Natural killer cell treated with Interleukin-12 subunit alpha and Interleukin-12 subunit beta and Interleukin-15 and Interleukin-18, amount 100 ng/mL, for 72 hours (primary cell): ENCODE measurements at regions not wholly inside any gene's neighbourhood (a gene's known extent, or its start where the extent isn't known, plus 50 kb on each side); places are given as distances from the start of the nearest gene placed in this dataset.
"Not testable (repeated sequence)": the region's sequence is repeated elsewhere in the genome, so short reads cannot be mapped to it uniquely, and the experiment has no call there.

Experiments used
- ATAC-seq, 2 donors: fragments of 150-1000 bp; cut with Tn5 transposase in 1 of 2; sonication (Bioruptor Pico), chemical (Tn5 transposase) in 1 of 2; 2 replicates each; pipeline ENCODE4 v1.10.0; 2021
- DNase-seq: peaks from one replicate; pipeline ENCODE4 v3.0.0; 2022; ENCODE audit warnings: low spot score
- H3K27ac Mint-ChIP-seq, 2 donors: 1 replicate in 1 of 2; 2 replicates in 1 of 2; pipeline ENCODE4 v1.8.0; 2022; ENCODE audit warnings: mixed read lengths in 2 of 2, mild to moderate bottlenecking in 1 of 2, moderate library complexity in 1 of 2
- H3K27me3 Mint-ChIP-seq, 2 donors: 1 replicate in 1 of 2; 2 replicates in 1 of 2; pipeline ENCODE4 v1.8.0; 2022; ENCODE audit warnings: mixed read lengths in 2 of 2
- H3K36me3 Mint-ChIP-seq: one replicate; pipeline ENCODE4 v1.8.0; 2022; ENCODE audit warnings: mixed read lengths
- H3K4me1 Mint-ChIP-seq, 2 donors: 1 replicate in 1 of 2; 2 replicates in 1 of 2; pipeline ENCODE4 v1.8.0; 2022; ENCODE audit warnings: low read depth in 2 of 2, mixed read lengths in 2 of 2, mild to moderate bottlenecking in 1 of 2
- H3K4me3 Mint-ChIP-seq: one replicate; pipeline ENCODE4 v1.8.0; 2022; ENCODE audit warnings: mixed read lengths
- H3K9me3 Mint-ChIP-seq: 2 replicates; pipeline ENCODE4 v1.8.0; 2022; ENCODE audit warnings: mixed read lengths

DNA sequence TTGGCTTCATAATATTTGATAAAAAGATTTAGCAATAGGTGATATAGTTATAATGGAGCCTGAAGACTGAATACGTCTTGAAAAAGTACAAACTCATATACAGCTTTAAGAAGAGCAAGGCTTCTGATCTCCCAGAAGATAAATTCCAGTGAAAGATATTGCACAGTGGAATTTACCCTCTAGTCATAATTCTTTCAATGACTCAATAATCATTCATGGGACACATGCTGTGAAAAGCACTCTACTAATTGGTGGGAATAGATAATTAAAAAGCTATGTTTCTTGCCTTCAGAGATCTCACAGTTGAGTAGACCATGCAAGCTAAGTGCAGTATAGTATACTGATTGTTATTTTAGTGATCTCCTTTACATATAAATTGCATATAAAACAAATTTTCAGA is 538.6 kb upstream of the CYLC2 start:
- ATAC-seq (no peak), DNase-seq (no peak)
- H3K27me3 Mint-ChIP-seq, result no peaks in the 10 kb centered on the region
- no peaks in the 10 kb centered on the region for H3K36me3 Mint-ChIP-seq
- no peak overlapping the region for H3K4me3 Mint-ChIP-seq
- peaks cover 24% of the 10 kb centered on the region for H3K9me3 Mint-ChIP-seq
- H3K4me1 Mint-ChIP-seq, result no peaks in the 10 kb centered on the region
- no peak overlapping the region for H3K27ac Mint-ChIP-seq

DNA sequence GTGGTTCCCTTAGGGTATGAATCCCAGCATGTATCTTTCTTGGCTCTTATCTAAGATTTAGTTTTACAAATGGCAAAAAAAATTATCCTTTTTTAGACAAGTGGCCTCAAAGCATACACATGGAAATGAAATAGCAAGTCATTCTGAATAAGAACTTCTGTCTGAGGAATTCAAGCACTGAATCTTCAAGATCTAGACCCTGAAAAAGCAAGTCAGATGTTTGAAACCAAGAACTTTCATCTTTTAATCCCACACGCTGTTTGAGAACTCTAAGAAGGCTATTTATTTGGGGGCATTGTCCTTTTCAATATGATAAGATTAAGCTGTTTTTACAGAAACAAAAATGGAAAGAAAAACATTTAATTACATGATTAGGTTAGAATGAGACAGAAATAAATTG is 549.2 kb upstream of the CYLC2 start:
- Mint-ChIP-seq H3K27me3 (no peaks in the 10 kb centered on the region), H3K9me3 (peaks cover 17% of the 10 kb centered on the region), H3K4me3 (no peak overlapping the region), H3K4me1 (no peaks in the 10 kb centered on the region), H3K36me3 (peaks cover 11% of the 10 kb centered on the region), H3K27ac (no peak overlapping the region)
- DNase-seq (no peak), ATAC-seq (no peak)

DNA sequence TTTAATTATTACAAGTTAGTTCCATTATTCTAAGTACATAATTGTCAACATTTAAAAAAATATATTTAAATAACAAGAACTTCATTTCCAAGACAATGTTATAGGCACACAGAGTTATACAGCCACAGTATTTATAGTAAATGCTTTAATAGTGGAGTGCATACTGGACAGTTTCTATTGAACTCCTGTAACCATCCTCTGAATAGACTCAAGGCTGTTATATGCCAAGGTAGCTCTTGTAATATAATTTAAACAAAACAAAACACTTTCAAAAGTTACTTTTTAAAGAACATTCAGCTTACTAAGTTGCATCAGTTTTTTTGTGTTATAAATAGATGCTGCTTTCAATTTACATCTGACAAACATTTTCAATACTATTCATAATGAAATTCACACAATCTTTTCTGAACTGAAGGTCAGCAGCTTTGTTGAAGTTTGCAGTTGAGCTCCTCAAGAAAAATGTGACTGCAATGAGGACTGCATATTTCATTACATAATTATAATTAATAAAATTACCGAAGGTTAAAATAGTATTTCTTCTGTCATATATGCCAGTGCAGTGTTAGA is 549.9 kb upstream of the CYLC2 start:
- H3K27ac Mint-ChIP-seq, result no peak overlapping the region
- DNase-seq (no peak), ATAC-seq (no peak)
- peaks cover 11% of the 10 kb centered on the region for H3K36me3 Mint-ChIP-seq
- H3K9me3 Mint-ChIP-seq, result peaks cover 13% of the 10 kb centered on the region
- H3K4me3 Mint-ChIP-seq, result no peak overlapping the region
- H3K27me3 Mint-ChIP-seq, result no peaks in the 10 kb centered on the region
- H3K4me1 Mint-ChIP-seq, result no peaks in the 10 kb centered on the region

DNA sequence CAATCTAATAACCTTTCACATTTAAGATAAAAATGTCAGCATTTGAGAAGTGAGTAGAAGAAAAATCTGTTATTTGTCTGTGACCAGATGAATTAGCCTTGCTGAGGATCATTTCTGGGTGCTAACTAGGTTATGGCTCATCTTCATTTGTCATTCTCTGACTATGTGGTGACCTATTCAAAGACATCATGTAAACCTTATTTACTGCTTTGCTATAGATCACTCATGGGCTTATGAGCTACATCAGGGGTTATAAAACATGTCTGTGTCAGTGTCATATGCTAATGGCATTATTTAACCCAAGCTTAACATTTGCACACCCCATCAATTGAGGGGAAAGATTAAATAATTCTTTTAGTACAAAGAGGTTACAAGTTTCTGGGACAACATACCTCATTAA is 555.5 kb upstream of the CYLC2 start:
- Mint-ChIP-seq H3K4me1 (no peaks in the 10 kb centered on the region), H3K27me3 (no peaks in the 10 kb centered on the region), H3K4me3 (no peak overlapping the region), H3K36me3 (no peaks in the 10 kb centered on the region), H3K9me3 (peaks cover 12% of the 10 kb centered on the region), H3K27ac (no peak overlapping the region)
- no peak for ATAC-seq
- DNase-seq, result no peak

DNA sequence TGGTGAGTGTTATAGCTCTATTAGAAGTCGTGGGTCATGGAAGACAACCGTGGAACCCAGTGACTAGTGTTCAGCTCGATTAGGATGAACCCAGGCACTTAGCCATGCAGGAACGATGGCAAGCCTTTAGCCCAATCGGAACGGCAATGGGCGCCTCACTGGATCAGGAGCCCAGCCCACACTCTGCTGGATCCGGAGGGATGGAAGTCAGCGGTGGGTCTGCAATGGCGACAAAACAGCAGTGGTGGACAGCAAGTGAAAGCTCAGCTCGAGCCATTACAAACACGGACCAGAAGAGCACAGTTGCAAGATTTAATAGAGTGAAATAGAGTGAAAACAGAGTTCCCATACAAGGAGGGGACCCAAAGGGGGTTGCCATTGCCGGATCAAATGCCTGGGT is 558.5 kb upstream of the CYLC2 start:
- H3K27me3 Mint-ChIP-seq, H3K4me3 Mint-ChIP-seq, H3K27ac Mint-ChIP-seq, H3K4me1 Mint-ChIP-seq, H3K36me3 Mint-ChIP-seq, DNase-seq, ATAC-seq: not testable (repeated sequence)
- peaks cover 12% of the 10 kb centered on the region for H3K9me3 Mint-ChIP-seq

DNA sequence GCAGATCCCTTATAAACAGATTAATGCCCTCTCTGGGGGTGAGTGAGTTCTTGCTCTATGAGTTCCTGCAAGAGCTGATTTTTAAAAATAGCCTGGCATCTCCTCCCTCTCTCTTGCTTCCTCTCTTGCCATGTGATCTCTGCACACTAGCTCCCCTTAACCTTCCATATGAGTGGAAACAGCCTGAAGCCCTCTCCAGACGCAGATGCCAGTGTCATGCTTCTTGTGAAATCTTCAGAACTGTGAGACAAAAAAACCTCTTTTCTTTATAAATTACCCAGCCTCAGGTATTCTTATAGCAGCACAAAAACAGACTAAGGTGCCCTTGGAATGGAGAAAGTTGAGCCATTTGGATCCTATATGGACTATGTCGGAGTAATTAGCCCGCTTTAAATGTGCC is 559.7 kb upstream of the CYLC2 start:
- Mint-ChIP-seq H3K4me3 (no peak overlapping the region), H3K4me1 (no peaks in the 10 kb centered on the region), H3K9me3 (peaks cover 12% of the 10 kb centered on the region), H3K36me3 (no peaks in the 10 kb centered on the region), H3K27me3 (no peaks in the 10 kb centered on the region), H3K27ac (no peak overlapping the region)
- no peak for DNase-seq
- ATAC-seq, result no peak

DNA sequence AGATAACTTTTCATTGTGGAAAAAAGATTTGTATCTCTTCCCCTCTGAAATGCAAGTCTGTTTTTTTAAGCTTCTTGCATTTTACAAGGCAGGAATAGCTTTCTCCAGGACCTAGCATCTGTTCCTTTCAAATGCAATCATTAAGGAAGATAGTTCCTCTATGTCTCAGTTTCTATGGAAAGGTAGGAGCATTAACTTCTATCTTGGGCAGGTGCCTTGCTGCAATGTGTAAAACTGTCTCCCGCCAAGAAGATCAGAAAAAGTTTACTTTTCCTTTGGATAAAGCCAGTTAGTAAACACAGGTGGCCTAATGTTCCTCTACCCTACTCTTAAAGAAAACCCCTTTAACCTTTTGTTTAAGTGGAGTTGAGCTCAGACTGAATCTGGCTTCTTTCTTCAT is 560.6 kb upstream of the CYLC2 start:
- Mint-ChIP-seq H3K27me3 (no peaks in the 10 kb centered on the region), H3K36me3 (no peaks in the 10 kb centered on the region), H3K27ac (no peak overlapping the region), H3K9me3 (peaks cover 12% of the 10 kb centered on the region), H3K4me3 (no peak overlapping the region), H3K4me1 (no peaks in the 10 kb centered on the region)
- ATAC-seq, result no peak
- DNase-seq, result no peak

DNA sequence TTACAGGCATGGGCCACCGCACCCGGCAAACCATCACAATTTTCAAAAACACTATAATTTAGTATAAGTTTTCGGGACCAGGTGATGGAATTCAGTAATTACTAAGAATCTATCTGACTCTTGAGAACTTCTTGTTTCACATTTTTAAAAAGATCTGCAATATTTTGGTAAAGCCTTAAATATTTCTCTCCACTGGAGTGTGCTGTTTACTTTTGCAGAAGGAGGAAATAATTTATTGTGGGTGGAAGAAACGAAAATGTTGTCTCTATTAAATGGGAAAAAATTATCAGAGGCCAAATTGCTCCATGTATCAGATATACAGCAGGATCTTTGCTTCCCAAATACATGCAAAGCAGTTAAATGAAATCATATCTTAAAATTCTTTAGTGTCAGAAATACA is 566.8 kb upstream of the CYLC2 start:
- H3K27me3 Mint-ChIP-seq, result no peaks in the 10 kb centered on the region
- no peaks in the 10 kb centered on the region for H3K36me3 Mint-ChIP-seq
- H3K4me1 Mint-ChIP-seq, result no peaks in the 10 kb centered on the region
- no peak overlapping the region for H3K27ac Mint-ChIP-seq
- H3K9me3 Mint-ChIP-seq, result peaks cover 8% of the 10 kb centered on the region
- H3K4me3 Mint-ChIP-seq, result no peak overlapping the region
- DNase-seq (no peak), ATAC-seq (no peak)

DNA sequence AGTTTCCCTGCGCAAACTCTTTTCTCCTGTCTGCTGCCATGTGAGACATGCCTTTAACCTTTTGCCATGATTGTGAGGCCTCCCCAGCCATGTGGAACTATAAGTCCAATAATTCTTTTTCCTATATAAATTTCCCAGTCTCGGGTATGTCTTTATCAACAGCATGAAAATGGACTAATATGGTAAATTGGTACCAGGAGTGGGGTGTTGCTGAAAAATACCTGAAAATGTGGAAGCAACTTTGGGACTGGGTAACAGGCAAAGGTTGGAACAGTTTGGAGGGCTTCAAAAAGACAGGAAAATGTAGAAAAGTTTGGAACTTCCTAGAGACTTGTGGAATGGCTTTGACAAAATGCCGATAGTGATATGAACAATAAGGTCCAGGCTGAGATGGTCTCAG is 578.9 kb upstream of the CYLC2 start:
- Mint-ChIP-seq H3K9me3 (peaks cover 10% of the 10 kb centered on the region), H3K36me3 (peaks cover 11% of the 10 kb centered on the region)
- H3K4me1 Mint-ChIP-seq, H3K27ac Mint-ChIP-seq, DNase-seq, H3K4me3 Mint-ChIP-seq, ATAC-seq, H3K27me3 Mint-ChIP-seq: not testable (repeated sequence)

DNA sequence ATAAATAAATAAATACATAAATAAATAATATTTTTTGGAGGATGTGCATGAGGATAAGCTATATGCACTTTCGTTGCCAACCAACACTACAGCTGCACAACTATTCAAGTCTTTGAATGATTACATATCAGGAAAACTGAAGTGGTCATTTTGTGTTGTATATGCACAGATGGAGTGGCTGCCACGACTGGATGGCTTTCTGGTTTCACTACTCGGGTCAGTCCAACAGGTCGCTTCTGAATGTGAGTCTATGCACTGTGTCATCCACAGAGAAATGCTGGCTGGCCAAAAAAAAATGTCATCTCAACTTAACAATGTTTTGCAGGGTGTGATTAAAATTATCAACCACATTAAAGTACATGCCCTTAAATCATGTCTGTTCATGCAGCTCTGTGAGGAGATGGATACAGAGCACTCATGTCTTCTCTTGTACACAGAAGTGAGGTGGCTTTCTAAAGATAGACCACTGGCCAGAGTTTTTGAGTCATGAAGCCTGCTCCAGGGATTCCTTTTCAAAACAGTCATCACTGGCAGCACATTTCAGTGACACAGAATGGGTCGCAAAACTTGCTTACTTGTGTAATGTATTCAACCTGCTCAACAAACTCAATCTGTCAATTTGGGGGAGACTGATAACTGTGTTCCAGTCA is 589.8 kb upstream of the CYLC2 start:
- H3K4me3 Mint-ChIP-seq, result no peak overlapping the region
- no peaks in the 10 kb centered on the region for H3K4me1 Mint-ChIP-seq
- DNase-seq, result no peak
- H3K9me3 Mint-ChIP-seq, result peaks cover 13% of the 10 kb centered on the region
- no peak for ATAC-seq
- H3K27me3 Mint-ChIP-seq, result no peaks in the 10 kb centered on the region
- peaks cover 4% of the 10 kb centered on the region for H3K36me3 Mint-ChIP-seq
- H3K27ac Mint-ChIP-seq, result no peak overlapping the region

DNA sequence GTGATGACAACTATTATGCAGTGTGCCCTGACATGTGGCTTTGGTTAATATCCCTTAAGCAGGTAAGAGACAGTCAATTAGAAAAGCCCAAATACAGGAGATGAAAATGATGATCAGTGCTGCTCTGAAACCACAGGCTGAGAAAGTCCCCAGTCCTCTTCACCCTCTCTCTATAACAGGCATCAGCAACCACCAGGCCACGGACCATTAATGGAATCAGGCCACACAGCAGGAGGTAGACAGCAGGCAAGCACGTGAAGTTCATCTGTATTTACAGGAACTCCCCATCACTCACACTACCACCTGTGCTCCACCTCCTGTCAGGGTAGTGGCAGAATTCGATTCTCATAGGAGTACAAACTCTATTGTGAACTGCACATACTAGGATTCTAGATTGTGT is 591.6 kb upstream of the CYLC2 start:
- DNase-seq, result no peak
- Mint-ChIP-seq H3K36me3 (peaks cover 4% of the 10 kb centered on the region), H3K27ac (no peak overlapping the region), H3K9me3 (peaks cover 15% of the 10 kb centered on the region), H3K27me3 (no peaks in the 10 kb centered on the region), H3K4me3 (no peak overlapping the region), H3K4me1 (no peaks in the 10 kb centered on the region)
- ATAC-seq, result no peak

DNA sequence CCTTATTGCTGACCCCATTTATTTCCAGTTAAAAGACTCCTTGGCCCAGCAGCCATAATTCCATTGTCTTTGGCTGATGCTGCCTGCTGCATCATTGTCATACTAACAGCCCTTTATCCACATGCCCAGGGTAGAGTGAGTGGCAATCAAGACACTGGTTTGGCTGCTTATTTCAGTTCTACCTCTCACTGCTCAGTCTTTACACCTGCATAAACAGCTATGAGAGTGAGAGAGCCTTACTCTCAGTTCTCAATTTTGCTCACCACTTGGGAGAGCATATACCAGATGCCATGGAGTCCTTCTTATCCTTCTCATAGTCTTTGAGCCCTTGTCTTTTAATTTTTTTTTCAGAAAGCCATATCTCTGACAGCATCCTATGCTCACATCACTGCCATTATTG is 596.9 kb upstream of the CYLC2 start:
- Mint-ChIP-seq H3K4me1 (no peaks in the 10 kb centered on the region), H3K27ac (no peak overlapping the region), H3K36me3 (no peaks in the 10 kb centered on the region), H3K4me3 (no peak overlapping the region), H3K27me3 (no peaks in the 10 kb centered on the region), H3K9me3 (peaks cover 21% of the 10 kb centered on the region)
- DNase-seq (no peak), ATAC-seq (no peak)

DNA sequence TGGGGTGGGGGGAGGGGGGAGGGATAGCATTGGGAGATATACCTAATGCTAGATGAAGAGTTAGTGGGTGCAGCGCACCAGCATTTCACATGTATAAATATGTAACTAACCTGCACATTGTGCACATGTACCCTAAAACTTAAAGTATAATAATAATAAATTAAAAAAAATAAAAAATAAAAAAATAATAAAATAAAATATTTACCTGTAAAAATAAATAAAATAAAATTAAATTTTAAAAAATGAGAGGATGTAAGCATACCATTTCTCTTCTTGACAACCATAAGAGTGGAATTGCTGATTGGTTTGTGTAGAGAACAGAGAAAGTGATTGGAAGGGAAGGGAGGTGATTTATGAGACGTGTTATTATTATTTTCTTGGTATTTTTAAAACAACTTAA is 609.5 kb upstream of the CYLC2 start:
- not testable (repeated sequence) for ATAC-seq, H3K27me3 Mint-ChIP-seq, DNase-seq, H3K27ac Mint-ChIP-seq, H3K4me3 Mint-ChIP-seq, H3K4me1 Mint-ChIP-seq, H3K36me3 Mint-ChIP-seq
- H3K9me3 Mint-ChIP-seq, result peaks cover 17% of the 10 kb centered on the region

DNA sequence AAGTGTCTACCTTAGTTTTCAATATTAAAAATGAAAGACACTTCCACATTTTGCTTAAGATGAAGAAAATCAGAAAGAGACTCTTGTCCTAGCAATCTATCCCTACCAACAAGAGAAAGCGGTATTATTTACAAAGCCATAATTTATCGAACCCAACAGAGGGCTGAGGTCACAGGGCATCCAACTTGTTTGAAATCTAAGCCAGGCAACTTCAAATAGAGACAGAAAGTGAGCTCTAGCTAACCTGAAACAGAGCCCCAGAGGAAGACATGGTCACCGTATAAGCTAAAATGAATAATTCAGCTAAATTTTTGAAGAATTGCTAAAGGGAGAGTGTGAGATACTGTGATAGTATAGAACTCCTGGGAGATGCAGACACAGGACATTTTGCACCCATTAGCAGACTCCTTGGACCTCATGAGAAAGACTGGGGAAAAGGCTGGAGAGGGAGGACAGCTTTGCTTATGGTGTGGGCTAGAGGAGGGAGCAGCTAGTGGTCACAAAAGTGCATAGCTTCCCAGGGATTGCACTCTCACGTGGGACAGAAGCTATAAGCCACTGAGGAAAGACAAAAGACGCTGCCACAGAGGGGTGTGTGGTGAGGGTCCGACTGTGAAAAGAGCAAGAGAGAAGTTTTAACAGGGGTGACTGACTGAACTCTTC is 624.2 kb upstream of the GRIN3A start:
- no peak for DNase-seq
- Mint-ChIP-seq H3K36me3 (no peaks in the 10 kb centered on the region), H3K27ac (no peak overlapping the region), H3K9me3 (peaks cover 8% of the 10 kb centered on the region), H3K4me3 (no peak overlapping the region), H3K27me3 (no peaks in the 10 kb centered on the region), H3K4me1 (no peaks in the 10 kb centered on the region)
- ATAC-seq, result no peak

DNA sequence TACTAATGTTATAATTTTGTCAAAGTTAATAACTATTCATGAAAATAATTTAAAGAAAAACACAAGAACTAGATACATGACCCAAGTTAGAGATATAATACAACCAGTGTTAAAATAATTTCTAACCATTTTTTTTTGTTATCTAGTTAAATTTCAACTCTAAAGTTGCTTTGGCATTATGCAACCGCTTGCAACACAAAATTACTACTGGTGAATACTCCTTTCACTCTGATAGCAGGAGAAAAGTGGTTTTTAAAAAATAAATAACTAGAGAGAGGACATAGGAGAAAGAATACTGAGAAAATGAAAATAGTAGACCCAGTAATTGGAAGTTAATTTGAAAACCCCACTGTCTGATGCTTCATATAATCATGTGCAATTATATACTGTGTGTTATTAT is 622.4 kb upstream of the GRIN3A start:
- Mint-ChIP-seq H3K27ac (no peak overlapping the region), H3K9me3 (peaks cover 15% of the 10 kb centered on the region), H3K27me3 (no peaks in the 10 kb centered on the region), H3K4me3 (no peak overlapping the region), H3K36me3 (no peaks in the 10 kb centered on the region), H3K4me1 (no peaks in the 10 kb centered on the region)
- DNase-seq, result no peak
- no peak for ATAC-seq
